Epidermal melanocyte (primary cell): ENCODE measurements at regions not wholly inside any gene's neighbourhood (a gene's known extent, or its start where the extent isn't known, plus 50 kb on each side); places are given as distances from the start of the nearest gene placed in this dataset.
"Not testable (repeated sequence)": the region's sequence is repeated elsewhere in the genome, so short reads cannot be mapped to it uniquely, and the experiment has no call there.

Source experiments
- DNase-seq: peaks from one replicate; pipeline ENCODE4 v3.0.0; 2011; ENCODE audit warnings: low spot score; ENCODE audit not compliant: insufficient read length

- no peak for DNase-seq
Observed at GRCh38 chr6:90907931-90908655, 321.2 kb upstream of the MAP3K7 start.

GRCh38 chr6:90905351-90905750 lies 318.5 kb upstream of the MAP3K7 start:
- DNase-seq: no peak

GRCh38 chr6:90900034-90900433 lies 313.2 kb upstream of the MAP3K7 start:
- DNase-seq: no peak

GRCh38 chr6:90898763-90899162 lies 311.9 kb upstream of the MAP3K7 start:
- no peak for DNase-seq

- no peak for DNase-seq
Observed at GRCh38 chr6:90896075-90896547, 309.2 kb upstream of the MAP3K7 start.

GRCh38 chr6:90895299-90896074 lies 308.6 kb upstream of the MAP3K7 start:
- DNase-seq: no peak

- DNase-seq: no peak
Observed at GRCh38 chr6:90894285-90895130, 307.6 kb upstream of the MAP3K7 start.

GRCh38 chr6:90893400-90893799 lies 306.5 kb upstream of the MAP3K7 start:
- DNase-seq: no peak

- DNase-seq: no peak
Observed at GRCh38 chr6:90892271-90892670, 305.4 kb upstream of the MAP3K7 start.

GRCh38 chr6:90891355-90891754 lies 304.5 kb upstream of the MAP3K7 start:
- DNase-seq: no peak

- DNase-seq: no peak
Observed at GRCh38 chr6:90890683-90891330, 303.9 kb upstream of the MAP3K7 start.

- DNase-seq: no peak
Observed at GRCh38 chr6:90887764-90888163, 300.9 kb upstream of the MAP3K7 start.

GRCh38 chr6:90885611-90886056 lies 298.8 kb upstream of the MAP3K7 start:
- DNase-seq: no peak

GRCh38 chr6:90885137-90885536 lies 298.3 kb upstream of the MAP3K7 start:
- DNase-seq: not testable (repeated sequence)

- DNase-seq: no peak
Observed at GRCh38 chr6:90877616-90878015, 290.7 kb upstream of the MAP3K7 start.

- no peak for DNase-seq
Observed at GRCh38 chr6:90874931-90875330, 288.1 kb upstream of the MAP3K7 start.

- no peak for DNase-seq
Observed at GRCh38 chr6:90872981-90873380, 286.1 kb upstream of the MAP3K7 start.

- no peak for DNase-seq
Observed at GRCh38 chr6:90870561-90870960, 283.7 kb upstream of the MAP3K7 start.

GRCh38 chr6:90868656-90869055 lies 281.8 kb upstream of the MAP3K7 start:
- no peak for DNase-seq

- no peak for DNase-seq
Observed at GRCh38 chr6:90868256-90868655, 281.4 kb upstream of the MAP3K7 start.

GRCh38 chr6:90865513-90865912 lies 278.6 kb upstream of the MAP3K7 start:
- DNase-seq: no peak
